ENCODE measurements at regions not wholly inside any gene's neighbourhood (a gene's known extent, or its start where the extent isn't known, plus 50 kb on each side); places are given as distances from the start of the nearest gene placed in this dataset.
"Not testable (repeated sequence)": the region's sequence is repeated elsewhere in the genome, so short reads cannot be mapped to it uniquely, and the experiment has no call there.

DNA sequence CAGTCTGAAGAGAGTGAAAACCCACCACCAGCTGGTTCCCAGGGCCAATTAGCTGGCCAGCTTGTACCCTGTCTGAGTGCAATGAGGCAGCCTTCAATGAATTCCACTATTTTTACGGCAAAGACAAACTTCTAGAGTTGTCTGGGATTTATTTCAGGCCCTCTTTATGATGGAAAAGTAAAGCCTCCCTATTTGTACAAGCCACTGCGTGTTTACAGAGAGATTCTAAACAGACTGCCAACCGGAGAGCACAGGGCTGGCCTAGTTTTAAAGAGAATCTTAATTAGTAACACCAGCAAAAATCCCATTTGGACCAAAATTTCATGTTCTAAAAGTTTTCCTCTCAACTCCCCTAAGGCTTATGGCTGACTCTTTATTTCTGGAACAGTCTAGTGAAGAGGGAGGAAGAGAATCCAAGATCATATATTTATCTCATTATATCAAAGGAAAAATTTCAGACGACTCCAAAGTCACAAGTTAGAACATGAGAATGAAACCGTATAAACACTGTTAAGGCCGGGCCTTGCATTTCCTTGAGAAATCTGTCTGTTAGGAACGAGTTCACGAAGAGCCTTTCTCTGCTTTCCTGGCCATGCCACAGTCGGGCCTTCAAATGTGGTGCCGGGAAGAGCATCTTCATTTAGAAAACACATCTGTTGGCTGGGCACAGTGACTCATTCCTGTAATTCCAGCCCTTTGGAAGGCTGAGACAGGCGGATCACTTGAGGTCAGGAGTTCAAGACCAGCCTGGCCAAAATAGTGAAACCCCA lies 724.6 kb upstream of the NRP1 start:
- Histone ChIP-seq H3K9me3 (ENCODE audit: severe bottlenecking) (peaks cover 3% of the 10 kb centered on the region), H3K27ac (ENCODE audit: poor library complexity, severe bottlenecking) (no peak overlapping the region), H3K4me3 (ENCODE audit: severe bottlenecking) (no peak overlapping the region), H3K4me1 (ENCODE audit: insufficient read depth, poor library complexity, severe bottlenecking) (no peaks in the 10 kb centered on the region), H3K36me3 (ENCODE audit: low read depth) (no peaks in the 10 kb centered on the region), H3K27me3 (ENCODE audit: insufficient read depth, poor library complexity, severe bottlenecking) (no peaks in the 10 kb centered on the region)
- ATAC-seq (ENCODE audit: low read depth) (no peak), DNase-seq (ENCODE audit: low spot score) (no peak)
- TF ChIP-seq, protein P1, sequence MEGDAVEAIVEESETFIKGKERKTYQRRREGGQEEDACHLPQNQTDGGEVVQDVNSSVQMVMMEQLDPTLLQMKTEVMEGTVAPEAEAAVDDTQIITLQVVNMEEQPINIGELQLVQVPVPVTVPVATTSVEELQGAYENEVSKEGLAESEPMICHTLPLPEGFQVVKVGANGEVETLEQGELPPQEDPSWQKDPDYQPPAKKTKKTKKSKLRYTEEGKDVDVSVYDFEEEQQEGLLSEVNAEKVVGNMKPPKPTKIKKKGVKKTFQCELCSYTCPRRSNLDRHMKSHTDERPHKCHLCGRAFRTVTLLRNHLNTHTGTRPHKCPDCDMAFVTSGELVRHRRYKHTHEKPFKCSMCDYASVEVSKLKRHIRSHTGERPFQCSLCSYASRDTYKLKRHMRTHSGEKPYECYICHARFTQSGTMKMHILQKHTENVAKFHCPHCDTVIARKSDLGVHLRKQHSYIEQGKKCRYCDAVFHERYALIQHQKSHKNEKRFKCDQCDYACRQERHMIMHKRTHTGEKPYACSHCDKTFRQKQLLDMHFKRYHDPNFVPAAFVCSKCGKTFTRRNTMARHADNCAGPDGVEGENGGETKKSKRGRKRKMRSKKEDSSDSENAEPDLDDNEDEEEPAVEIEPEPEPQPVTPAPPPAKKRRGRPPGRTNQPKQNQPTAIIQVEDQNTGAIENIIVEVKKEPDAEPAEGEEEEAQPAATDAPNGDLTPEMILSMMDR (IDR thresholded peaks at IDR 0.05; ENCODE audit: poor library complexity, severe bottlenecking): no peak

DNA sequence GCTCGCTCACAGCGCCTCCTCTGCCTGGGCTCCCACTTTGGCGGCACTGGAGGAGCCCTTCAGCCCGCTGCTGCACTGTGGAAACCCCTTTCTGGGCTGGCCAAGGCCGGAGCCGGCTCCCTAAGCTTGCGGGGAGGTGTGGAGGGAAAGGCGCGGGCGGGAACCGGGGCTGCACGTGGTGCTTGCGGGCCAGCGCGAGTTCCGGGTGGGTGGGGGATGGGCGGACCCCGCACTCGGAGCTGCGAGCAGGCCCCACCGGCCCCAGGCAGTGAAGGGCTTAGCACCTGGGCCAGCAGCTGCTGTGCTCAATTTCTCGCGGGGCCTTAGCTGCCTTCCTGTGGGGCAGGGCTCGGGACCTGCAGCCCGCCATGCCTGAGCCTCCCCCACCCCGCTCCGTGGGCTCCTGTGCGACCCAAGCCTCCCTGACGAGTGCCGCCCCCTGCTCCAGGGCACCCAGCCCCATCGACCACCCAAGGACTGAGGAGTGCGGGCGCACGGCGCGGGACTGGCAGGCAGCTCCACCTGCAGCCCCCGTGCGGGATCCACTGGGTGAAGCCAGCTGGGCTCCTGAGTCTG lies 721.0 kb upstream of the NRP1 start:
- not testable (repeated sequence) for DNase-seq (ENCODE audit: low spot score); H3K4me3 ChIP-seq (ENCODE audit: severe bottlenecking); H3K27me3 ChIP-seq (ENCODE audit: insufficient read depth, poor library complexity, severe bottlenecking); ATAC-seq (ENCODE audit: low read depth); H3K9me3 ChIP-seq (ENCODE audit: severe bottlenecking); H3K4me1 ChIP-seq (ENCODE audit: insufficient read depth, poor library complexity, severe bottlenecking); H3K27ac ChIP-seq (ENCODE audit: poor library complexity, severe bottlenecking); H3K36me3 ChIP-seq (ENCODE audit: low read depth)

DNA sequence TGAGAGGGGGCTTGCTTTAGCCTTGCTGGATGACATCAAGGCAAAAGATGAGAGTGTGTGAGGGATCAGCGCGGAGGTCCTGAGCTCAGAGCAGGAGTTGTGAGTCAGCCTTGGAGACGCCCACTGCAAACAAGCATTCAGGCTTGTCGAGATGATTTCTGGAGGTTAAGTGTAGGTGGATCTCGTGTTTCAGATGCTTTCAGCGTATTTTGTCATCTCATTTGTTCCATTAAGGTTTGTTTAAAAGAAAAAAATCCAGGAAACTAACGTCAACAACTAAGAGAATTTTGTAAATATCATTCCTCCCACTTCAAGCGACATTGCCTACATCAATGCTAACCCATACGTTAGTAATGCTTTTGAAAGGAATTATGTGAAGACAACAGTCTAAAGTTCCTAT lies 715.4 kb upstream of the NRP1 start:
- Histone ChIP-seq H3K27me3 (ENCODE audit: insufficient read depth, poor library complexity, severe bottlenecking) (no peaks in the 10 kb centered on the region), H3K36me3 (ENCODE audit: low read depth) (no peaks in the 10 kb centered on the region), H3K9me3 (ENCODE audit: severe bottlenecking) (no peaks in the 10 kb centered on the region), H3K27ac (ENCODE audit: poor library complexity, severe bottlenecking) (no peak overlapping the region), H3K4me3 (ENCODE audit: severe bottlenecking) (no peak overlapping the region), H3K4me1 (ENCODE audit: insufficient read depth, poor library complexity, severe bottlenecking) (no peaks in the 10 kb centered on the region)
- ATAC-seq (ENCODE audit: low read depth) (peak; percentile 75), DNase-seq (ENCODE audit: low spot score) (no peak)
- TF ChIP-seq, protein P1 (IDR thresholded peaks at IDR 0.05; ENCODE audit: poor library complexity, severe bottlenecking): no peak

DNA sequence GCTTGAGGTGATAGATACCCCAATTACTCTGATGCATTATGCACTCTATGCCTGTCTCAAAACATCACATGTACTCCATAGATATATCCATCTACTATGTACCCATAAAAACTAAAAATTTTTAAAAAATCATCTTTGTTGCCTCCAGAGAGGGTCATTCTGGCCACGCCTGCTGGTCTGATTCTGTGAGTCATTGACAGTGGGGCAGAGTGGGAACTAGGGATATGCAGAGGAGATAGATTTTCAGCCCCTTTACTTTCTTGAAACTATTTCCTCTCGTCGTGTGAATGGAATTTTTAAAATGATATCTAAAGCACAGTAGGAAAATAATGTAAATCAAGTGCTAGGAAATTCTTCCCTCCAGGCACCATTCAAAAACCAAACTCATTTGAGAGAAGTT lies 715.0 kb upstream of the NRP1 start:
- TF ChIP-seq, protein P1 (IDR thresholded peaks at IDR 0.05; ENCODE audit: poor library complexity, severe bottlenecking): no peak
- no peaks in the 10 kb centered on the region for H3K27me3 ChIP-seq (ENCODE audit: insufficient read depth, poor library complexity, severe bottlenecking)
- no peak overlapping the region for H3K27ac ChIP-seq (ENCODE audit: poor library complexity, severe bottlenecking)
- ATAC-seq (ENCODE audit: low read depth) (no peak; the same call in 2 of the 3 replicates), DNase-seq (ENCODE audit: low spot score) (no peak)
- no peaks in the 10 kb centered on the region for H3K36me3 ChIP-seq (ENCODE audit: low read depth)
- H3K4me3 ChIP-seq (ENCODE audit: severe bottlenecking): no peak overlapping the region
- no peaks in the 10 kb centered on the region for H3K4me1 ChIP-seq (ENCODE audit: insufficient read depth, poor library complexity, severe bottlenecking)
- H3K9me3 ChIP-seq (ENCODE audit: severe bottlenecking): no peaks in the 10 kb centered on the region

DNA sequence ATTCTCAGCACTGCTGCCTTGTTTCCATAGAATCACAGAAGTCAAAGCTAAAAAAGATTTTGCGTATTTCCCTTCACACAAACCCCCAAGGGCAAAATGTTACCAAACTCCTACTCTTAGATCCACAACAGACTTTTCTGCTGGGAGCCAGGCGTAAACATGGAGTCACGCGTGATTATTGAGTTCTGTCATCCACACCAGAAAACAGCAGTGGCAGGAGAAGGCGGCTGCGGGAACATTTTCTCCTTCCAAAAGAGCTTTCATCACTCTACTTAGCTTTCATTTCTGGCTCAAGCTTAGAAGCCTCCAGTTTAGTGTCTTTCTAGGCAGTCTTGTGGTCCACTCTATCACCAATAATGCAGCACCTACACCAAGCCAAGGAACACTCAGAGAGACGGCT lies 712.9 kb upstream of the NRP1 start:
- Histone ChIP-seq H3K9me3 (ENCODE audit: severe bottlenecking) (no peaks in the 10 kb centered on the region), H3K4me3 (ENCODE audit: severe bottlenecking) (no peak overlapping the region), H3K36me3 (ENCODE audit: low read depth) (no peaks in the 10 kb centered on the region), H3K4me1 (ENCODE audit: insufficient read depth, poor library complexity, severe bottlenecking) (no peaks in the 10 kb centered on the region), H3K27ac (ENCODE audit: poor library complexity, severe bottlenecking) (no peak overlapping the region), H3K27me3 (ENCODE audit: insufficient read depth, poor library complexity, severe bottlenecking) (no peaks in the 10 kb centered on the region)
- ATAC-seq (ENCODE audit: low read depth): no peak
- DNase-seq (ENCODE audit: low spot score): no peak
- TF ChIP-seq, protein P1 (IDR thresholded peaks at IDR 0.05; ENCODE audit: poor library complexity, severe bottlenecking): no peak
